Transverse colon (tissue), 4 donors: ENCODE measurements at regions not wholly inside any gene's neighbourhood (a gene's known extent, or its start where the extent isn't known, plus 50 kb on each side); places are given as distances from the start of the nearest gene placed in this dataset.

Experiments
- DNase-seq: peaks from one replicate; pipeline ENCODE4 v3.0.0-alpha.2; 2019
- H3K27ac ChIP-seq, 4 donors: fragments of 200-600 bp; sonication (generic); 2 replicates each; pipeline ENCODE4 v1.5.1; 2016 to 2018; ENCODE audit warnings: inconsistent platforms in 4 of 4
- H3K27me3 ChIP-seq: fragments of 200-600 bp; sonication (generic); 2 replicates; pipeline ENCODE4 v1.5.1; 2017; ENCODE audit warnings: inconsistent platforms
- H3K36me3 ChIP-seq, 4 donors: fragments of 200-600 bp; sonication (generic); 2 replicates each; pipeline ENCODE4 v1.5.1; 2017 to 2019; ENCODE audit warnings: inconsistent platforms in 4 of 4
- H3K4me1 ChIP-seq, 4 donors: fragments of 200-600 bp; sonication (generic); 2 replicates each; pipeline ENCODE4 v1.5.1; 2017 to 2020; ENCODE audit warnings: inconsistent platforms in 4 of 4
- H3K4me3 ChIP-seq, 4 donors: fragments of 200-600 bp; sonication (generic); 1 replicate in 1 of 4; 2 replicates in 3 of 4; pipeline versions ENCODE4 v1.5.1 to v1.6.1; 2017 to 2019; ENCODE audit warnings: inconsistent platforms in 4 of 4
- H3K9me3 ChIP-seq, 2 donors: fragments of 200-600 bp; sonication (generic); 2 replicates each; pipeline ENCODE4 v1.5.1; 2017 to 2019; ENCODE audit warnings: inconsistent platforms in 2 of 2
- CTCF ChIP-seq, 5 experiments: fragments of 200-600 bp in 3 of 5; fragments of 450-650 bp in 2 of 5; sonication (generic) in 3 of 5; IDR thresholded peaks; 1 replicate in 2 of 5; 2 replicates in 3 of 5; pipeline ENCODE4 v1.5.1; 2016 to 2017; ENCODE audit warnings: antibody characterized with exemption in 5 of 5, inconsistent platforms in 3 of 5, mild to moderate bottlenecking in 2 of 5, moderate library complexity in 1 of 5
- EP300 ChIP-seq: sonication (generic); formaldehyde crosslinking; IDR thresholded peaks from one replicate; pipeline ENCODE4 v1.6.1; 2017; ENCODE audit warnings: antibody characterized with exemption, low read depth
- POLR2A ChIP-seq: fragments of 450-650 bp; IDR thresholded peaks from one replicate; pipeline ENCODE4 v1.6.1; 2016; ENCODE audit warnings: antibody characterized with exemption, mild to moderate bottlenecking, moderate library complexity
- POLR2AphosphoS5 ChIP-seq, 3 donors: sonication (generic); formaldehyde crosslinking; IDR thresholded peaks; one replicate each; pipeline ENCODE4 v1.6.1; 2016; ENCODE audit warnings: antibody characterized with exemption in 3 of 3
- WGBS, 2 donors: methylation state at CpG; one replicate each; pipeline ENCODE4 v1.1.5; 2018; ENCODE audit warnings: low coverage in 1 of 2; 5-methylcytosine and 5-hydroxymethylcytosine counted together
- in situ Hi-C, 4 donors: fragments of 200-750 bp; cut with MboI; loops; one replicate each; pipeline versions ENCODE4 v1.15.0 to v1.15.1; 2017; ENCODE audit warnings: low sequenced_read_pairs in 3 of 4, low pct_ligation_motif_present in 1 of 4, low pct_unique_long_range_greater_than_20kb in 1 of 4
- intact Hi-C: fragments of 100-400 bp; cut with DNase I; formaldehyde crosslinking; loops from one replicate; pipeline ENCODE4 v1.15.1; 2023; ENCODE audit warnings: low total_unique reads

- Histone ChIP-seq H3K4me1 (no peaks in the 10 kb centered on the region), H3K9me3 (no peaks in the 10 kb centered on the region), H3K36me3 (no peaks in the 10 kb centered on the region), H3K27me3 (no peaks in the 10 kb centered on the region), H3K27ac (no peak overlapping the region), H3K4me3 (no peak overlapping the region)
- 50 to 59% methylated on average over 1 of the region's 1 CpG for whole genome bisulfite sequencing, 2 donors
- no peak for TF ChIP-seq POLR2AphosphoS5 (IDR thresholded peaks at IDR 0.05)
- TF ChIP-seq CTCF (IDR thresholded peaks at IDR 0.05): no peak
- TF ChIP-seq POLR2A: no peak
- TF ChIP-seq EP300: no peak
- in situ Hi-C loops (no loop called here), intact Hi-C loops (loop anchor here (5.0 kb wide), 1 partner anchor 1666 kb away; no protein-coding TSS in a partner anchor)
- DNase-seq: no peak
Measured at GRCh38 chr11:10918275-10918674, 60.4 kb upstream of the ZBED5 start.

GRCh38 chr11:10917802-10918201, 59.9 kb upstream of the ZBED5 start:
- Histone ChIP-seq H3K36me3 (no peaks in the 10 kb centered on the region), H3K4me3 (no peak overlapping the region), H3K9me3 (no peaks in the 10 kb centered on the region), H3K27ac (no peak overlapping the region), H3K4me1 (no peaks in the 10 kb centered on the region), H3K27me3 (no peaks in the 10 kb centered on the region)
- in situ Hi-C loops (no loop called here), intact Hi-C loops (loop anchor here (5.0 kb wide), 1 partner anchor 1666 kb away; no protein-coding TSS in a partner anchor)
- TF ChIP-seq CTCF (IDR thresholded peaks at IDR 0.05) (no peak), POLR2A (no peak), EP300 (no peak), POLR2AphosphoS5 (IDR thresholded peaks at IDR 0.05) (no peak)
- whole genome bisulfite sequencing, 2 donors: 38 to 82% methylated on average over 1 of the region's 1 CpG
- no peak for DNase-seq

GRCh38 chr11:10916665-10917064, 58.8 kb upstream of the ZBED5 start:
- WGBS, 2 donors: 0% methylated on average over 1 of the region's 1 CpG; no CpG with 5 or more reads in 1 of the 2 donors
- DNase-seq: no peak
- H3K27me3 ChIP-seq: no peaks in the 10 kb centered on the region
- H3K4me3 ChIP-seq: no peak overlapping the region
- H3K4me1 ChIP-seq: no peaks in the 10 kb centered on the region
- in situ Hi-C loops: no loop called here
- intact Hi-C loops: loop anchor here (5.0 kb wide), 1 partner anchor 1664 kb away; no protein-coding TSS in a partner anchor
- TF ChIP-seq EP300: no peak
- TF ChIP-seq POLR2A: no peak
- TF ChIP-seq POLR2AphosphoS5 (IDR thresholded peaks at IDR 0.05): no peak
- TF ChIP-seq CTCF (IDR thresholded peaks at IDR 0.05): no peak
- no peak overlapping the region for H3K27ac ChIP-seq
- H3K36me3 ChIP-seq: no peaks in the 10 kb centered on the region
- H3K9me3 ChIP-seq: no peaks in the 10 kb centered on the region

GRCh38 chr11:10914050-10914449, 56.2 kb upstream of the ZBED5 start:
- Histone ChIP-seq H3K4me1 (no peaks in the 10 kb centered on the region), H3K27me3 (no peaks in the 10 kb centered on the region), H3K4me3 (no peak overlapping the region), H3K9me3 (no peaks in the 10 kb centered on the region), H3K36me3 (no peaks in the 10 kb centered on the region), H3K27ac (no peak overlapping the region)
- no peak for TF ChIP-seq POLR2AphosphoS5 (IDR thresholded peaks at IDR 0.05)
- in situ Hi-C loops (no loop called here), intact Hi-C loops (no loop called here)
- 76% methylated on average over 2 of the region's 2 CpGs for WGBS, 2 donors
- DNase-seq: no peak

GRCh38 chr11:10913075-10913474, 55.2 kb upstream of the ZBED5 start:
- Histone ChIP-seq H3K9me3 (no peaks in the 10 kb centered on the region), H3K4me1 (no peaks in the 10 kb centered on the region), H3K27ac (no peak overlapping the region), H3K4me3 (no peak overlapping the region), H3K36me3 (no peaks in the 10 kb centered on the region), H3K27me3 (no peaks in the 10 kb centered on the region)
- no peak for DNase-seq
- 63% methylated on average over 1 of the region's 1 CpG; no CpG with 5 or more reads in 1 of the 2 donors for WGBS, 2 donors
- TF ChIP-seq CTCF (IDR thresholded peaks at IDR 0.05) (no peak), POLR2A (no peak), POLR2AphosphoS5 (IDR thresholded peaks at IDR 0.05) (no peak), EP300 (no peak)
- in situ Hi-C loops: no loop called here
- intact Hi-C loops: no loop called here
